Glutamatergic neuron (in vitro differentiated cells): ENCODE measurements at regions not wholly inside any gene's neighbourhood (a gene's known extent, or its start where the extent isn't known, plus 50 kb on each side); places are given as distances from the start of the nearest gene placed in this dataset.

ENCODE experiments used
- DNase-seq: peaks from one replicate; pipeline ENCODE4 v3.0.0; 2022
- H3K27ac Mint-ChIP-seq: one replicate; pipeline ENCODE4 v1.8.0; 2020; ENCODE audit warnings: mild to moderate bottlenecking, mixed read lengths, inconsistent platforms; ENCODE audit not compliant: unreplicated experiment
- H3K27me3 Mint-ChIP-seq: one replicate; pipeline ENCODE4 v1.8.0; 2020; ENCODE audit warnings: mild to moderate bottlenecking, moderate library complexity, mixed read lengths, inconsistent platforms; ENCODE audit not compliant: unreplicated experiment
- H3K36me3 Mint-ChIP-seq: one replicate; pipeline ENCODE4 v1.8.0; 2020; ENCODE audit warnings: mild to moderate bottlenecking, mixed read lengths, inconsistent platforms; ENCODE audit not compliant: unreplicated experiment
- H3K4me1 Mint-ChIP-seq: one replicate; pipeline ENCODE4 v1.8.0; 2020; ENCODE audit warnings: mild to moderate bottlenecking, low read depth, mixed read lengths, inconsistent platforms; ENCODE audit not compliant: unreplicated experiment
- H3K4me3 Mint-ChIP-seq: one replicate; pipeline ENCODE4 v1.8.0; 2020; ENCODE audit warnings: mild to moderate bottlenecking, mixed read lengths, inconsistent platforms; ENCODE audit not compliant: unreplicated experiment
- H3K9me3 Mint-ChIP-seq: one replicate; pipeline ENCODE4 v1.8.0; 2020; ENCODE audit warnings: mild to moderate bottlenecking, moderate library complexity, mixed read lengths, inconsistent platforms; ENCODE audit not compliant: unreplicated experiment
- CTCF ChIP-seq: fragments of 200-600 bp; sonication (generic); IDR thresholded peaks from one replicate; pipeline ENCODE4 v1.5.0; 2021; ENCODE audit not compliant: partially characterized antibody, unreplicated experiment

GRCh38 chrX:39331082-39331704 is 529.9 kb downstream of the MID1IP1 start:
- Mint-ChIP-seq H3K9me3 (no peaks in the 10 kb centered on the region), H3K27me3 (no peaks in the 10 kb centered on the region), H3K27ac (no peak overlapping the region), H3K36me3 (peaks cover 4% of the 10 kb centered on the region), H3K4me3 (no peak overlapping the region), H3K4me1 (peaks cover 3% of the 10 kb centered on the region)
- DNase-seq: no peak
- no peak for TF ChIP-seq CTCF

- Mint-ChIP-seq H3K27ac (no peak overlapping the region), H3K27me3 (no peaks in the 10 kb centered on the region), H3K4me1 (peaks cover 3% of the 10 kb centered on the region), H3K36me3 (no peaks in the 10 kb centered on the region), H3K9me3 (no peaks in the 10 kb centered on the region), H3K4me3 (no peak overlapping the region)
- TF ChIP-seq CTCF: no peak
- DNase-seq: no peak
Measured at GRCh38 chrX:39333451-39333850, 532.2 kb downstream of the MID1IP1 start.

- peaks cover 3% of the 10 kb centered on the region for H3K4me1 Mint-ChIP-seq
- H3K27ac Mint-ChIP-seq: no peak overlapping the region
Measured at GRCh38 chrX:39335513-39336235, 534.4 kb downstream of the MID1IP1 start.

GRCh38 chrX:39336671-39337311 is 535.5 kb downstream of the MID1IP1 start:
- Mint-ChIP-seq H3K27ac (no peak overlapping the region), H3K9me3 (no peaks in the 10 kb centered on the region), H3K27me3 (peaks cover 2% of the 10 kb centered on the region), H3K4me3 (no peak overlapping the region), H3K36me3 (no peaks in the 10 kb centered on the region), H3K4me1 (peaks cover 3% of the 10 kb centered on the region)
- TF ChIP-seq CTCF: no peak
- no peak for DNase-seq

More at GRCh38 chrX:39335513-39336235, 534.4 kb downstream of the MID1IP1 start:
- no peak for DNase-seq
- Mint-ChIP-seq H3K36me3 (no peaks in the 10 kb centered on the region), H3K9me3 (no peaks in the 10 kb centered on the region), H3K27me3 (peaks cover 2% of the 10 kb centered on the region), H3K4me3 (no peak overlapping the region)
- TF ChIP-seq CTCF: no peak

- Mint-ChIP-seq H3K9me3 (no peaks in the 10 kb centered on the region), H3K27ac (no peak overlapping the region), H3K27me3 (peaks cover 2% of the 10 kb centered on the region), H3K4me3 (no peak overlapping the region), H3K36me3 (no peaks in the 10 kb centered on the region), H3K4me1 (peaks cover 3% of the 10 kb centered on the region)
- no peak for DNase-seq
- TF ChIP-seq CTCF: no peak
Measured at GRCh38 chrX:39337451-39337850, 536.2 kb downstream of the MID1IP1 start.
